ENCODE measurements at regions not wholly inside any gene's neighbourhood (a gene's known extent, or its start where the extent isn't known, plus 50 kb on each side); places are given as distances from the start of the nearest gene placed in this dataset.
"Not testable (repeated sequence)": the region's sequence is repeated elsewhere in the genome, so short reads cannot be mapped to it uniquely, and the experiment has no call there.

DNA sequence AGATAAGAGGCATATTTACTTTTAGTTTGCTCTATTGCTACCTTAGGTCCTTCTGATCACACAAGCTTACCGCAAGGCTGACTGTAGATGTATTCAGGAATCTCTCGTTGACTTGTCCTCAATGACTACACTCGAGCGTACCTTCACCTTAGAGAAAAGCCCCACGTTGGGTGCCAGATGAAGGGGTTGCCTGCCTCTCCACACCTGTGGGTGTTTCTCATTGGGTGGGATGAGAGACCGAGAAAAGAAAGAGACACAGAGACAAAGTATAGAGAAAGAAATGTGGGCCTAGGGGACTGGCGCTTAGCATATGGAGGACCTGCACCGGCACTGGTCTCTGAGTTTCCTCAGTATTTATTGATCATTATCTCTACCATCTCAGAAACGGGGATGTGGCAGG, 51.8 kb downstream of the ASCL4 start:
- DNase-seq (ENCODE audit: low read depth in 3 of 3), result no peak

DNA sequence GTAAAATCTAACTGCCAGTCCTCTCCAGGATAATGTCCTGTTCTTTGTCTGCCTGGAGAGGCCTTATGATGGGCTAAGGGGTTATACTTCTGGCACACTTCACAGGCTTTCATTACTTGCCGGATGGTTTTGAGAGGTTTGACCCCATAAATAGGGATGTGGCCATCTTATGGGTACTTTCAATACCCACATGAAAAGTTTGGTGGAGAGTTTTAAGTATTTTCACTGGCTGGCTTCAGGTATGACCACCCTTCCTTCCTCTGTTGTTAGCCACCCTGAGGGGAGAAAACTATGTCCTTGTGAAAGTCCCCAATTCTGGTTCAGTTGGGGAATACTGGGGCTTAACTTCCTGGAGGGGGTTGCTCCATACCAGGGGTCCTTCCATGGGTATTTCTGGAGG, 54.8 kb downstream of the ASCL4 start:
- DNase-seq (ENCODE audit: low read depth in 3 of 3), result no peak

DNA sequence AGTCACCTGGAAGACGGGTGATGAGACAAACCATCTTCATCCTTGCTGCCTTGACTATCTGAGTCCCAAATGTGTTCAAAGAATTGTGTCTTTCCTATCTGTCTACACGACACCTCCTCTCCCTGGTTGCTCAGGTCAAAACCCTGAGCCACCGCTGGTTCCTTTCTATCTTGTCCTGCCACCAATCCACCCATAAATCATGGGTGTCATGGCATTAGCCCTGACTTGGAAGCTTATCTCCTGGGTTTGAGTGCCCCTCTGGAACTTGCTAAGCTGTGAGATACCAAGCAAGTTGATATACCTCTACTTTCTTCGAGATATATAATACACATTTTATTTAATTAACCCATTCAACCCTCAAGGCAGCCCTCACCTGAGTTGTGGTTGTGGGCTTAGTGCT, 57.9 kb downstream of the ASCL4 start:
- no peak for DNase-seq (ENCODE audit: low read depth in 3 of 3)

DNA sequence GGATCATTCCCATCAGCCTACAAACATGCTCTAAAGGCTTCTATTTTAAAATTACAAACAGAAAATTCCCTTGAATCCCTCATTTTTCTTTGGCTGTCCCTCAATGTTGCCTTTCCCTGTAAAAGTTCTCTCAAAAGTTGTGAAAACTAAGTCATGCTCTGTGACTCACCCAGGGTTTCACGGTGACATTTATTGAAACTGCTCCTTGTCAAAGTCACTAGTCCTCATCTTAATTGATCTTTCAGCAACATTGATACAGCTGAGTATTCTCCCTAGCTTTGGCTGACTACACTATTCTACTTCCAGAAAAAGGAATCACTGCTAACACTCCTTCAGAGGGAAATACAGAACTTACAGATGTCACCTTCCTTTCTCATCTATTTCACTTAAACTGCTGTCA, 65.7 kb downstream of the ASCL4 start:
- no peak for DNase-seq (ENCODE audit: low read depth in 3 of 3)

DNA sequence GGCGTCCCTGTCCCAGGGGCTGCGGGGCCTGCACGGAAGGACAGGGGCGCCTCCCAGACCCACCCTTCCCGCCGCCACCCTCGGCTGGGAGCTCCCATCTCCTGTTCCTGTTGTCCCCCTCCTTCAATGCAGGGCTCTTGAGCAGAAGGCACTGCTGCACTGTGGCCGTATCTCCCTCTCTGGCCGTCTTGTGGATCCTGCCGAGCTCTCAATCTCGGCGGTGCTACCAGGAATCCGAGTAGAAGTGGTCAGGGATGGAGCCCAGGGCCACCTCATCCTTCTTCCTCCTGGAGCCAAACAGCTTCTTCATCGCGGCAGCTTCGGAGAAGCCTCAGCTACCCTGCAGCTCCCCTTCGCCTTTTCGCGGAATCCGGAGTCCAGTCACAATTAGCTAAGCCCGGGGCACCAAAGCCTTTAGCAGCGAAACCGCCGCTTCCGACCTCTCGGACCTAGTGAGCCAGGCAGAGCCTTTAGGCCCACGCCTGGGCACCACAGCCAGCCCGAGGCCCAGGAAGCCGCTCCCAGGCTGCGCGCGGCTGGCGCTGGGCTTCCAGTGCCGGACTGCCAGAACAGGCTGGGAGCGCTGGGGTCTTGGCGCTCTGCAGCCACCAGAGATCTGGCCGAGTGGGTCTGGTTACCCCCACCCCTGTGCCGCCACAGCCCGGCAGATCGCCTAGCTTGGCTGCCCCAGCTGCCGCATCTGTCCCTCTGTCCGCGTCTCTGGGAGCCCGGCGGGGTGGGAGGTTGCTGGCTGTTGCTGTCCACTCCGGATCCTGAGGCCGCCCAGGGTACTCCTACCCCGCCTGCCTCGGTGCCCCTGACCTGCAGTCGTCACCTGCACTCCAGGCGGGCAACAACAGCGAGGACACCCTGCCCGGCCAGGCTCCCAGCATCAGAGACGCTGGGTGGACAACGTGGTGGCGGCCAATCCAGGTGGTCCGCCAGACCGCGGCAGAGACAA, 69.1 kb downstream of the ASCL4 start:
- no peak for DNase-seq (ENCODE audit: low read depth in 3 of 3)

DNA sequence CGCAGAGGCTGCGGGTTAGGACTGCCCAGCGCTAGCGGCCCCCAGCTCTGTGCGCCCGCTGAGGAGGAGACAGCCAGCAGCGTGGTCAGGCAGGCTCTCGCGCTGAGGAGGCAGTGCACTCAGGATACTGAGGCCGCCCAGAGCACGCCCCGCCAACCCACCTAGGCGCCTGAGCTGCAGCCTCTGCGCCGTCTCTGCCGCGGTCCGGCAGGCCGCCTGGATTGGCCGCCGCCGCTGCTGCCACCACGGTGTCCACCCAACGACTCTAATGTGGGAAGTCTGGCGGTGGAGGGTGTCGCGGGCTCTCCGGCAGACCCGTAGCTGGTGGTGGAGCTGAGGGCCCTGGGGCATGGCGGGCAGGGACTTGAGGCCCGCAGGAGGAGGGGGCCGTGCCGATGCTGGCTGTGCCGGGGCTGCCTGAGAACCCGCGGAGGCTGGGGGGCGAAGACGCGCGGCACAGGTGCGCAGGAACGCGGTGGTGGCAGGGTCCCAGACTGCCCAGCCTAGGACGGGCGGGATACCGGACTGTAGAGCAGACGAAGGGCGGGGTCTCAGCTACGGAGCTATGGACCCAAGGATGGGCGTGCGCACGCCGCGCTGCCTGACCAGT, 69.9 kb downstream of the ASCL4 start:
- no peak for DNase-seq (ENCODE audit: low read depth in 3 of 3)

DNA sequence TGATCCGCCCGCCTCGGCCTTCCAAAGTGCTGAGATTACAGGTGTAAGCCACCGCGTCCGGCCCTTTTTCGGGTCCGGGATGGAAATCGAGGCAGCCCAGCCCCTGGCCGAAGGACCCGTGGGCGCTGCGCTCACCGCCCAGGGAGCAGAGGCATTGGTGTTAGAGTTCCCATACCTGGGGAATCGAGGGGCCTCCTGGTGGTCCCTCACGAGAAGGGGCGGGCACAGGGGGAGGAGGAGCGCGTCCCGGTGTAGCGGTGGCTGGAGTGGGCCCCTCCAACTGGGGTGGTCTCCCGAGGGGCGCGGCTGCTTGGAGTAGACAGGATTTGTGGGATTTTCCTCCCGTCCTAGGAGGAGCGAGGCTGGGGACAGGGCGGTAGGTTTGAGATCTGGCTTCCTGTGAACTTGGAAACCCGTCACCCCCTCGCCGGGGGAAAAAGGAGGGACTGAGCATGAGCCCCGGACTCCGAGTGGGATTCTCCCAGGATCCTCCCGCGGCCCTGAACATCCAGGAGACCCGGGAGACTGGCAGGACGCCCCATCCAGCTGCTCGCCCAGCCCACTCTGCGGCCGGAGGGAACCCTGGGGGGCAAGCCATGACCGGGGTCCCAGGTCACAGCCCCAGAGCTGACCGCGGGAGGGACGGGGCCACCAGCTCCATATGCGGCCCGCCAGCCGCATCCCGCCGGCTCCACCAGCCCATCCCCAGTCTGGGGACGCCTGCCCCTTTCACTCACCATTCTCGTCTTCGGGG, 70.9 kb downstream of the ASCL4 start:
- no peak for DNase-seq (ENCODE audit: low read depth in 3 of 3)

DNA sequence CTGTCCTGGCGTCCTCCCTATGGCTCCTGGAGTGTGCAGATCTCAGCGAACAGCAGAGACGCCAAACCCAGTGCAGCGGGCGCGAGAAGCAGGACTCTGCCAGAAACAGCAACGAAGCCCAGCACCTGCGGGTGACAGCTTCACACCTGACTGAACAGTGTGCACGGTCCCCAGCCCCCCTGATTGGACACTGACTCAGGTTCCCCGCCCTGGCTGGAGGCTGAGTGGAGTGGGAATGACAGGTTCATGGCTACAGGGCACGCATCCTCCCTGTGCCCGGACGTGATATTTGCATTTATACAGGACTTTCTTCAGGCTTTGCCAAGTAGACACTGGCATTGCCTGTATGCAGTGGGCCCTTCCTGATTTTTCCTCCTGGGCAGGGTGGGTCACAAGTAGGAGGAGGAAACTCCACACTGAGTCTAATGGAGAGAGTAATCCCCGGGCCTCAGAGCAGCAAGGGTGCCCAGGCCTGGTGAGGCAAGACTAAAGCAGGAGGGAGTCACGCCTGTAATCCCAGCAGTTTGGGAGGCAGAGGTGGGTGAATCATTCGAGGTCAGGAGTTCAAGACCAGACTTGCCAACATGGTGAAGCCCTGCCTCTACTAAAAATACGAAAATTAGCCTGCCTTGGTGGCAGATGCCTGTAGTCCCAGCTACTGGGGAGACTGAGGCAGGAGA, 71.6 kb downstream of the ASCL4 start:
- no peak for DNase-seq (ENCODE audit: low read depth in 3 of 3)

DNA sequence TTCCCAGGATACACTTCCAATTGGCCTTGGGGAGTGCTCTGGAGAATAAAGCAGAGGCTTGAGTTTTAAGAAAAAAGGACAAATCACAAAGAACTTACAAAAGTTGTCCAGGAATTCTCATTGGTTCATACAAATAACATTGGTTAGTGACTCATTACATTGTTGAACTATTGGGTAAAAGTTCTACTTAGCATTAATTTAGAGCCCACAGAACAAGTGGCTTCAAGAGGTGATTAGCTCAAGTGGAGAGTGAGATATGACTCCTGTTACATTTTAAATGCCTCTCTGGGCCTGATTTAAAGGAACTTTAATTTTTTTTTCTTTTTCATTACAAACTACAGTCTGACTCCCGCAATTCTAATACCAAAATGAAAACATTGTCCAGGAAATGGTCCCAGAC, 72.9 kb downstream of the ASCL4 start:
- no peak for DNase-seq (ENCODE audit: low read depth in 3 of 3)

DNA sequence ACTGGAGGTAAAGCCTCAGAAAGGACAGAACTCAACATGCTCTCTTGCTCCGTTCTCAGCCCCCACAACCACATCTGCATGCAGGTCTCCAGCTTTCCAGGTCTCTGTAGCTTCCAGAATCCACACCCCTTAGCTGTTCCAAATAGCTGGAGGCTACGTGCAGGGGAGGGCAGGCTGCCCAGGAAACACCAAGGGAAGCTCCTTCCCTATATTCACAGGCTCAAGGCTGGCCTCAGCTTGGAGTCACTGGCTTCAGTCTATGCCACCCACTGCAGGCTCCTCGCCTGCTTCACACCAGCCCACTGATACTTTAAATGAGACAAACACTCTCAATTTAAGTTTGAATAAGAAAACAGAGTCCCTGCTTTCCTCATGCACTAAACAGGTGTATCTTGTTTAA, 73.3 kb downstream of the ASCL4 start:
- DNase-seq (ENCODE audit: low read depth in 3 of 3), result no peak

DNA sequence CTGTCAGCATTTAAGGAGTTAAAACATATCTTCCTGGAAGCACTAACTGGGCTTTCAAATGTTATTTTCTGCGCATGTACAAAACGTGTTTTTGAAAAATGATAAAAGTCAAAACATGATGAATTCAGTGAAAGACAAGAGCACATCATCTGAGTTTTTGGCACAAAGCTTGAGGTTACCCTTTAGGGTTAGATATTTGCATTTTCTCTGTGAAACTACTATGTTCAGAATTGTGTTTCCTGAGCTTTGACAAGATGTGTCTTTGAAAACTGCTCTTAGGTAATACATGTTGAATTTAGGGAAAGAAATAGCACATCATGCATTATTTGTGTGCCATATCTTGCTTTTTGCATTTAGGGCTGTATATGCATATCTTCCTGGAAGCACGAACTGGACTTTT, 79.0 kb downstream of the ASCL4 start:
- DNase-seq (ENCODE audit: low read depth in 3 of 3), result no peak

DNA sequence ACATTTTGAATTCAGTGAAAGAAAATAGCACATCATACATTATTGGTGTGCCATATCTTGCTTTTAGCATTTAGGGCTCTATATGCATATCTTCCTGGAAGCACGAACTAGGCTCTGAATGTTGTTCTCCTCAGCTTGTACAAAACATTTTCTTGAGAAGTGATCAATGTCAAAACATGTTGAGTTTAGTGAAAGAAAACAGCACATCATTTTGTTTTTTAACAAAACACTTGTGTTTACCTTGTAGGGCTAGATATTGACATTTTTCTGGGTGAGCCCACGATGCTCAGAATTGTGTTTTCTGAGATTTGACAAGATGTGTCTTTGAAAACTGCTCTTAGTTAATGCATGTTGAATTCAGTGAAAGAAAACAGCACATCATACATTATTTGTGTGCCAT, 81.0 kb downstream of the ASCL4 start:
- no peak for DNase-seq (ENCODE audit: low read depth in 3 of 3)

DNA sequence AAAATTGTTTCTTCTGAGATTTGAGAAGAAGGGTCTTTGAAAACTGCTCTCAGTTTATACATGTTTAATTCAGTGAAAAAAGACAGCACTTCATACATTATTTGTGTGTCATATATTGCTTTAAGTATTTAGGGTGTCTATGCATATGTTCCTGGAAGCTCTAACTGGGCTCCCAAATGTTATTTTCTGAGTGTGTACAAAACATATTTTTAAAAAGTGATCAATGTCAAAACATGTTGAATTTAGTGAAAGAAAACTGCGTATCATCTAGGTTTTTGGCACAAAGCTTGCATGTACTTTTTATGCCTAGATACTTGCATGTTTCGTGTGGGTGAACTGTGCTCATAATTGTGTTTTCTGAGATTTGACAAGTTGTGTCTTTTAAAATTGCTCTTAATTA, 81.6 kb downstream of the ASCL4 start:
- DNase-seq (ENCODE audit: low read depth in 3 of 3), result no peak

DNA sequence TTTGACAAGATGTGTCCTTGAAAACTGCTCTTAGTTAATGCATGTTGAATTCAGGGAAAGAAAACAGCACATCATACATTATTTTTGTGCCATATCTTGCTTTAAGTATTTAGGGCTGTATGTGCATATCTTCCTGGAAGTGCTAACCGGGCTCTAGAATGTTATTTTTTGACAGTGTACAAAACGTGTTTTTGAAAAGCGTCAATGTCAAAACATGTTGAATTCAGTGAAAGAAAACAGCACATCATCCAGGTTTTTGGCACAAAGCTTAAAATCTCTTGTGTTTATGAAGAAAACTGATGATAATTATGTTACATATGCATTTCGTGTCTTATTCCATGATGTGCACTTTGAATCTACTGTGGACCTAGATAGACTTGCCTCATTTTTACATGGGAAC, 82.7 kb downstream of the ASCL4 start:
- no peak for DNase-seq (ENCODE audit: low read depth in 3 of 3)

DNA sequence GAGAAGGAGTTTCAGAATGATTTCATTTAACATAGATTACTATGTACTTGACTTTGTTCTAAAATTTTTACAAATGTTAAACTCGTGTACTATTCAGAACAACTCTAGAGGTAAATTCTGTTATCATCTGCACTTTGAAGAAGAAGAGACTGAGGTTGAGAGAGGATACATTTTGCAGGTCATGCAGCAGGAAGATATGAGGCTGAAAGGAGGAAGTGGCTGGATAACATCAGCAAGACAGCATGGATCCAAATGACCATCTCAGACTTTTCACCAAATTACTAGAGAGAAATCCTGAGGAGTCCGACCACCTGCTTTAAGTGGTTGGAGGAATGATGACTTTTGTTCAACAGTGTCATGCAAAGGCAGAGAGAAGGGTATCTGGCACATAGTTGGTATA, 84.9 kb downstream of the ASCL4 start:
- no peak for DNase-seq (ENCODE audit: low read depth in 3 of 3)

DNA sequence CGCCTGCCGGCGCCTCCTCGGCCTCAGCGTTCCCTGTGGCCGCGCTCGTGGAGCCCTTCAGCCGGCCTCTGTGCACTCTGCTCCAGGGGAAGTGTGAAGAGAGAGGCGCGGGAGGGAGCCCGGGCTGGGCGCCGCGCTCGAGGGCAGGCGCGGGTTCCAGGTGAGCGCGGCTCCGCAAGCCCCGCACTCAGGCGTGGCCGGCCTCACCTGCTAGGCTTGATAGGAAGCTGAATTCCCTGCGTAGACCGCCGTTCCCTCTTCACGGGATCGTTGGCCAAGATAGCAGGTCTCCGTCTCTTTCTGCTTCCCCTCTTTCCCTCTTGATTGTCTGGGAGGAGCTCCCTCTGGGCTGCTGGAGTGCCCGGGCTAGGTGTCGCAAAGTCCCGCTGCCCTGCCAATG, 89.7 kb downstream of the ASCL4 start:
- DNase-seq (ENCODE audit: low read depth in 3 of 3), result no peak

DNA sequence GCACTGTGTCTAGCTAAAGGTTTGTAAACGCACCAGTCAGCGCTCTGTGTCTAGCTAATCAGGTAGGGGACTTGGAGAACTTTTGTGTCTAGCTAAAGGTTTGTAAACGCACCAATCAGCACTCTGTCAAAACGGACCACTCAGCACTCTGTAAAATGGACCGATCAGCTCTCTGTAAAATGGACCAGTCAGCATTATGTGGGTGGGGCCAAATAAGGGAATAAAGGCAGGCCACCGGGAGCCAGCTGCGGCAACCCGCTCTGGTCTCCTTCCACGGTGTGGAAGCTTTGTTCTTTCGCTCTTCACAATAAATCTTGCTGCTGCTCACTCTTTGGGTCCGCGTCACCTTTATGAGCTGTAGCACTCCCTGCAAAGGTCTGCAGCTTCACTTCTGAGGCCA, 90.2 kb downstream of the ASCL4 start:
- DNase-seq (ENCODE audit: low read depth in 3 of 3), result not testable (repeated sequence)

DNA sequence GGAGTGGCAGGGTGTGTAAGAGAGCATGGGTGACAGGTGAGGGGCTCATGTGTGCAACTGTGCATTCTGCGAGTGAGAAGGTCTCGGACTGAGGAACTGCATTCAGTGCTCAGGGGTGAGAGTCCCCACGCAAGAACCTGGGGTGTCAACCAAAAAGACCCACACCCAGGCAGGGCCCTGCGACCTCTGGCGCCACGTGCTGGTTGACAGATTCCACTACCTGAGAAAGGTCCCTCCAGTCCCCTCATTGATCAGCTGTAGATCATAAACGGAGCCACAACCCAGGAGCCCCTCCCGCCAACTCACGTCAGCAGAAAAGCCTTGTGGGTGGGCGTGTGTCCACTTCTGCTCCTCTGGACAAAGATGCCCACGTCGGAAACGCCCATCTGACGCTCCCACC, 98.7 kb downstream of the ASCL4 start:
- no peak for DNase-seq (ENCODE audit: low read depth in 3 of 3)

DNA sequence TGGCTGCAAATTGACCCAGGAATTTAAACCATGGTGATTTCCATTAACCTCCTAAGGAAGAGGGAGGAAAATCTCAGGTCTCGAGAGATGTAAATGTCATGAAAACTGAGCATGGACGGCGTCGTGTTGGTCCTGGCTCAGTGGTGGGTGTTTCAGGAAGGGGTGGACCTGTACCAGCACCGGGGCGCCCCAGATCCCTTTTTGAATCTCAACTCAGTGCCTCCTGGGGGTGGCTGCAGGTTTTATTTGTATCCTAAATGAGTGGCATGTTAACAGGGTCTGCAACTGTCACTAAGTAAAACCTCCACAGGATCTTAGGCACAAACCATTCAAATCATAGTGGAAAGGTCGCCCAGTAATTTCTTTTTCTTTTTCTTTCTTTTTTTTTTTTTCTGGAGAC, 101.3 kb downstream of the ASCL4 start:
- DNase-seq (ENCODE audit: low read depth in 3 of 3), result no peak

DNA sequence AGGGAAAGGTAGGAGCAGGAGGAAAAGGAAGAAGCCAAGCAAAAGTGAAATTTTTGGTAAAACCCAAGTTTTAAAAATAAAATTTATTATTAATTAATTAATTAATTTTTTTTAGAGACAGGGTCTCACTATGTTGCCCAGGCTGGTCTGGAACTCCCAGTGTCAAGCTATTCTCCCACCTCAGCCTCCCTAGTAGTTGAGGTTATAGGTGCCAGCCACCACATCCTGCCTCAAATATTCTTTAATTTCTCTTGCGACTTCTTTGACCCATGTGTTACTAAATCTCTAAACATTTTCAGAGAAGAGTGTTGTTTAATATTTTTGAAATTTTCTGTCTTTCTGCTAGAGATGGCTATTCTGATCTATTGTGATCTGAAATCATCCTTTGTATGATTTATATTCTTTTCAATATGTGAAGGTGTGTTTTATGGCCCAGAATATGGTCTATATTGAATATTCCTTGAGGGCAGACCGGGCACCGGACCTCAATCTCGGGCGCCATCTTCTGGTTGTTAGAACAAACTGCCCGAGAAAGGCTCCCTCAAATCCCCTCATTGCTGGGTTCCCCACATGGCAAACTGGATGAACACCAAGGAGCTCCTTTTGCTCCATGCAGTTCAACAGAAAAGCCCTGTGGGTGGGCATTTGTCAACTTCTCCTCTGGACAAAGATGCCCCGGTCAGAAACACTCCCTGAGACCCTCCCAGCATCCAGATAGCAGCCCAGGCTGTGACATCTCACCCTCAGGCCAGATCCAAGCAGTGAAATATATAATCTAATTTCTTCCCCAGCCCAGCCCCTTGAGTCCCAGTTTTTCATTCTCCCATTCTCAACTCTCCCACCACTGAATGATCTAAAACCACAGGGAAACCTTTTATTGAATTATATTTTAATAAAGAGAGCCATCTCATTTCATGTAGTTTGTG, 110.5 kb downstream of the ASCL4 start:
- DNase-seq (ENCODE audit: low read depth in 3 of 3), result peak in 2 of 3 experiments; percentile 9 to 35

DNA sequence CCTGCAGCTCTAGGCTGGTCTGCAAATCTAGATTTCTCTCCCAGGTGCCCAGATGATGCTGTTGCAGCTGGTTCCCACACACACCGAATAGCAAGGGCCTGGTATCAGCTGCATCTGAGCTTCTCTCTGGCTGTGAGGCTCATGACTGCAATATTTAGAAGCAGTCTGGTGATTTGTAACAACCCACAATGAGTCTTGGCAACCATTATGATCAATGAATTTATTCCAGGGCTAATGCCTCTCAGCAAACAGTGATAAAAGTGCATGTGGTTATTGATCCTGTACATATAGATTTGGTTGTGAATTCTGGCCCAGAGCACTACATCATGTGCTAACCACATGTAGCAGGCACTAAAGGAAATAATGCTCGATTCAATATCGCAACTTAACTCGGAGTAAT, 114.3 kb downstream of the ASCL4 start:
- no peak for DNase-seq (ENCODE audit: low read depth in 3 of 3)

All from stimulated activated CD4-positive, alpha-beta T cell treated with anti-CD3 and anti-CD28 coated beads, TNF-alpha, amount 100 ng/mL, for 24 hours (primary cell).